NB4 (cell line): ENCODE measurements at regions not wholly inside any gene's neighbourhood (a gene's known extent, or its start where the extent isn't known, plus 50 kb on each side); places are given as distances from the start of the nearest gene placed in this dataset.

Experiments used
- POLR2A ChIP-seq: IDR thresholded peaks from 2 replicates; pipeline ENCODE4 v1.6.1; 2011; ENCODE audit warnings: mild to moderate bottlenecking; ENCODE audit not compliant: insufficient read length; ENCODE audit errors: extremely low read depth
- TF ChIP-seq, protein P1 (sequence below): IDR thresholded peaks from one replicate; pipeline ENCODE4 v1.5.1; 2012; ENCODE audit warnings: low read depth, low read length
- TF ChIP-seq, protein P2 (sequence below): IDR thresholded peaks from 2 replicates; pipeline ENCODE4 v1.6.1; 2011; ENCODE audit warnings: low read depth, low read length

DNA sequence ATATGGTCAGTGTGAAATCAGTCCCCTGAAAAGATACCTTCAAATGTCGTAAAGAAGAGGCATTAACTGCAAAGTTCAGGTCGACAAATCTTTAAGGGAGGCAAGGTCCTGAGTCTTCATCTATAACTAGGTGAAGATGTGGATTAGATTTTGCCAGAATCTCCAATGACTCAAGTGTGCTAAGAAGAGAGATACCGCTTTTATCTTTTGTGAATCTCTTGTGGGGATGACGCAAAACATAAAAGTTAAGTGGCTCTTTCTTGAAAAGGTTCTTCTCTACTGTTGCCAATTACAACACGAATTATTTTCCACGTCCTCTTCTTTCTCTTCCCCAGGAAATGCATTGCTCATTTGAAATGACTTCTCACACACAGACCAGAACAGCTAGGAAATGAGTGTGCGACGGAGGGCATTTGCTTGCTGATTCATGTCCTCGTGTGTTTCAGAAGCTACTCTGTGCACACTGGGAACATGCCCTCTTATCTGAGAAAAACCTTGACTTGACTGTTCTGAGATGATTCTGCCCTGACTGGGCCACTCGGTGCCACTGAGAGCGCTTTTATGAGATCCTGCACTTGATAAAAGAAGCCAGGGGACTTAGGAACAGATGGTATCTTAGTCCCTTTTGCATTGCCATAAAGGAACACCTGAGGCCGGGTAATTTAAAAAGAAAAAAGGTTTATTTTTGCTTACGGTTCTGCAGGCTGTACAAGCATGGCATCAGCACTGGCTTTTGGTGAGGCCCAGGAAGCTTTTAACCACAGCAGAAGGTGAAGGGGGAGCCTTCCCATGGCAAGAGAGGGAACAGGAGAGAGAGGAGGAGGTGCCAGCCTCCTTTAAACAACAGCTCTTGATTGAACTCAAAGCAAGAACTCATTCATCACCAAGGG is 169.5 kb upstream of the PFKP start:
- TF ChIP-seq, protein P1, sequence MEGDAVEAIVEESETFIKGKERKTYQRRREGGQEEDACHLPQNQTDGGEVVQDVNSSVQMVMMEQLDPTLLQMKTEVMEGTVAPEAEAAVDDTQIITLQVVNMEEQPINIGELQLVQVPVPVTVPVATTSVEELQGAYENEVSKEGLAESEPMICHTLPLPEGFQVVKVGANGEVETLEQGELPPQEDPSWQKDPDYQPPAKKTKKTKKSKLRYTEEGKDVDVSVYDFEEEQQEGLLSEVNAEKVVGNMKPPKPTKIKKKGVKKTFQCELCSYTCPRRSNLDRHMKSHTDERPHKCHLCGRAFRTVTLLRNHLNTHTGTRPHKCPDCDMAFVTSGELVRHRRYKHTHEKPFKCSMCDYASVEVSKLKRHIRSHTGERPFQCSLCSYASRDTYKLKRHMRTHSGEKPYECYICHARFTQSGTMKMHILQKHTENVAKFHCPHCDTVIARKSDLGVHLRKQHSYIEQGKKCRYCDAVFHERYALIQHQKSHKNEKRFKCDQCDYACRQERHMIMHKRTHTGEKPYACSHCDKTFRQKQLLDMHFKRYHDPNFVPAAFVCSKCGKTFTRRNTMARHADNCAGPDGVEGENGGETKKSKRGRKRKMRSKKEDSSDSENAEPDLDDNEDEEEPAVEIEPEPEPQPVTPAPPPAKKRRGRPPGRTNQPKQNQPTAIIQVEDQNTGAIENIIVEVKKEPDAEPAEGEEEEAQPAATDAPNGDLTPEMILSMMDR: no peak
- TF ChIP-seq POLR2A: no peak
- TF ChIP-seq, protein P2, sequence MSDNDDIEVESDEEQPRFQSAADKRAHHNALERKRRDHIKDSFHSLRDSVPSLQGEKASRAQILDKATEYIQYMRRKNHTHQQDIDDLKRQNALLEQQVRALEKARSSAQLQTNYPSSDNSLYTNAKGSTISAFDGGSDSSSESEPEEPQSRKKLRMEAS: no peak
